Prostate gland (tissue), 2 donors: ENCODE measurements at regions not wholly inside any gene's neighbourhood (a gene's known extent, or its start where the extent isn't known, plus 50 kb on each side); places are given as distances from the start of the nearest gene placed in this dataset.
"Not testable (repeated sequence)": the region's sequence is repeated elsewhere in the genome, so short reads cannot be mapped to it uniquely, and the experiment has no call there.

Source experiments
- POLR2A ChIP-seq: fragments of 450-650 bp; IDR thresholded peaks from one replicate; pipeline ENCODE4 v1.6.1; 2016; ENCODE audit warnings: antibody characterized with exemption, mild to moderate bottlenecking
- TF ChIP-seq, protein P1 (sequence below), 4 experiments: fragments of 200-600 bp in 2 of 4; fragments of 450-650 bp in 2 of 4; sonication (generic) in 2 of 4; IDR thresholded peaks; 1 replicate in 3 of 4; 2 replicates in 1 of 4; pipeline ENCODE4 v1.5.1; 2016 to 2019; ENCODE audit warnings: antibody characterized with exemption in 4 of 4, mild to moderate bottlenecking in 2 of 4, moderate library complexity in 2 of 4

DNA sequence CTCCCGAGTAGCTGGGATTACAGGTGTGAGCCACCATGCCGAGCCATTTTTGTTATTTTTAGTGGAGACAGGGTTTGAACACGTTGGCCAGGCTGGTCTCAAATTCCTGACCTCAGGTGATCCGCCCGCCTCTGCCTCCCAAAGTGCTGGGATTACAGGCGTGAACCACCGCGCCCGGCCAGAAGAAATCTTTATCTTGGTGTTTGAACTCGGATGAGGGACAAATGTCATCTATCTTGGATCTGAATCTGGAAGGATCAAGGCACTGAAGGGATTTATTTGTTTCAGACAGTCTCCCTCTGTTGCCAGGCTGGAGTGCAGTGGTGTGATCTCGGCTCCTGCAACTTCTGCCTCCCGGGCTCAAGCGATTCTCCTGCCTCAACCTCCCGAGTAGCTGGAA lies 133.5 kb upstream of the ALDH3B2 start:
- TF ChIP-seq, protein P1, sequence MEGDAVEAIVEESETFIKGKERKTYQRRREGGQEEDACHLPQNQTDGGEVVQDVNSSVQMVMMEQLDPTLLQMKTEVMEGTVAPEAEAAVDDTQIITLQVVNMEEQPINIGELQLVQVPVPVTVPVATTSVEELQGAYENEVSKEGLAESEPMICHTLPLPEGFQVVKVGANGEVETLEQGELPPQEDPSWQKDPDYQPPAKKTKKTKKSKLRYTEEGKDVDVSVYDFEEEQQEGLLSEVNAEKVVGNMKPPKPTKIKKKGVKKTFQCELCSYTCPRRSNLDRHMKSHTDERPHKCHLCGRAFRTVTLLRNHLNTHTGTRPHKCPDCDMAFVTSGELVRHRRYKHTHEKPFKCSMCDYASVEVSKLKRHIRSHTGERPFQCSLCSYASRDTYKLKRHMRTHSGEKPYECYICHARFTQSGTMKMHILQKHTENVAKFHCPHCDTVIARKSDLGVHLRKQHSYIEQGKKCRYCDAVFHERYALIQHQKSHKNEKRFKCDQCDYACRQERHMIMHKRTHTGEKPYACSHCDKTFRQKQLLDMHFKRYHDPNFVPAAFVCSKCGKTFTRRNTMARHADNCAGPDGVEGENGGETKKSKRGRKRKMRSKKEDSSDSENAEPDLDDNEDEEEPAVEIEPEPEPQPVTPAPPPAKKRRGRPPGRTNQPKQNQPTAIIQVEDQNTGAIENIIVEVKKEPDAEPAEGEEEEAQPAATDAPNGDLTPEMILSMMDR (IDR thresholded peaks at IDR 0.05) = not testable (repeated sequence)
- not testable (repeated sequence) for TF ChIP-seq POLR2A
